GM12892 (cell line): ENCODE measurements at regions not wholly inside any gene's neighbourhood (a gene's known extent, or its start where the extent isn't known, plus 50 kb on each side); places are given as distances from the start of the nearest gene placed in this dataset.

Experiments used
- POLR2A ChIP-seq: IDR thresholded peaks from 2 replicates; pipeline ENCODE4 v1.6.1; 2011; ENCODE audit warnings: low read depth, low read length, control low read depth
- POLR2AphosphoS5 ChIP-seq: IDR thresholded peaks from 2 replicates; pipeline ENCODE4 v1.6.1; 2011; ENCODE audit warnings: low read depth, low read length, control low read depth

- TF ChIP-seq POLR2A (no peak), POLR2AphosphoS5 (no peak)
Observed at GRCh38 chr2:19549821-19550220, 191.4 kb upstream of the OSR1 start.
